HG03095 (cell line): ENCODE measurements at regions not wholly inside any gene's neighbourhood (a gene's known extent, or its start where the extent isn't known, plus 50 kb on each side); places are given as distances from the start of the nearest gene placed in this dataset.

Experiments used
- ATAC-seq: cut with Tn5 transposase; IDR thresholded peaks from one replicate; pipeline ENCODE4 v1.9.1; 2021; ENCODE audit warnings: moderate library complexity; ENCODE audit not compliant: unreplicated experiment

DNA sequence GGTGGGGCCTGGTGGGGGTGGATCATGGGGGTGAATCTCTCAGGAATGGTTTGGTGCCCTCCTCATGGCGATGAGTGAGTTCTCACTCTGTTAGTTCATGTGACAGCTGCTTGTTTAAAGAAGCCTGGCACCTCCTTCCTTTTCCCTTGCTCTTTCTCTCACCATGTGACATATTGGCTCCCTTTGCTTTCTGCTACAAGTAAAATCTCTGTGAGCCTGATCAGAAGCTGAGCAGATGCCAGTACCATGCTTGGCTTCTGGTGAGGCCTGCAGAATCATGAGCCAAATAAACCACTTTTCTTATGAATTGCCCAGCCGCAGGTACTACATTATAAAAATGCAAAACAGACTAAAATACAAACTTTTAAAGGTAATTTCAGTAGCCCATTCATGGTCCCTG is 73.4 kb upstream of the TEX51 start:
- ATAC-seq = no peak

DNA sequence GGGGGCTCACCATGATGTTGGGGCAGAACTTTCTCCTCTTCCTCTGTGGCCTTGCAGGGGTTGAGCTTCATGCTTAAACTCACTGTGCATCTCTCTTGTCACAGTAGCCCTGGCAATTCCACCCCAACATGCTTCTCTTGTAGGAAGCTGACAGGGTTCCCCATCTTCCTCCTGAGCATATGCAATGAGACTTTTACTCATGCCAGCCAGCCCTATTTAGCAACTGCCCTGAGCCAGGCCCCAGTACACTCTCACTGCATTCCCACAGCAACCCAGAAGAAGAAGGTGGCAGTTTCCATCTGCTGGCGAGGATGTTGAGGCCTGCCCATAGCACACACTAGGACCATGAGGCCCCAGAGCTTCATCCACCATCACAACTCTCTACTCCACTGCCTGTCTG is 72.2 kb upstream of the TEX51 start:
- ATAC-seq = no peak

DNA sequence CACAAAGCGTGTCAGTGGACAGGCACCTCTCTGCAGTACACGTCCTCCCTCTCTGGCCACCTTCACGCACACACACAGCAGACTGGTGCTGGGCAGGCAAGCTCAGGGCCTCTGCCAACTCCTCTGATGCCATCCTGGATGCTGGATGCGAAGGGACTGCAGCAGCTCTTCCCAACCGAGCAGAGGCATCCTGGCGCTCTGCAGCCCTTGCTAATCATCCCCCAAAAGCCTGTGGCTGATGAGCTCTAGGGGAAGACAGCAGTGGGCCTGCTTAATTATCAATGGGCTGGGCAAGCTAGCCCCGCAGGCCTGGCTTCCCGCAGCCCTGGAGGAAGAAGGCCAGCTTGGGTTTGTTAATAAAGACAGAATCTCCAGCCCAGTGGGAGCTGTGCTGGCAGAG is 71.3 kb upstream of the TEX51 start:
- no peak for ATAC-seq

DNA sequence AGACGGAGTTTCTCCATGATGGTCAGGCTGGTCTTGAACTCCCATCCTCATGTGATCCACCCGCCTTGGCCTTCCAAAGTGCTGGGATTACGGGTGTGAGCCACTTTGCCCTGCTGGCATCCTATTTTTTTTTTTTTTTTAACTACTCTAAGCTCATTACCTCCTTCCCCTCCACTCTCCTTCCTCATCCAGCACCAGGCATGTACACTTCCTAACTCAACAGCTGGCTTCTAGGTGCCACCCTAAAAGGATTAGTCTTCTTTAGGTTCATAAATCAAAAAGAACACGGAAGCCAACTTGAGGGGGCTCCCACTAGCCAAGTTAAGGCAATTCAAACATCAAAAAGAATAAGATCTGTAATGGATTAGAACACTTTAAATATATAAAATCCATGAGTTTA is 70.6 kb upstream of the TEX51 start:
- ATAC-seq = no peak

DNA sequence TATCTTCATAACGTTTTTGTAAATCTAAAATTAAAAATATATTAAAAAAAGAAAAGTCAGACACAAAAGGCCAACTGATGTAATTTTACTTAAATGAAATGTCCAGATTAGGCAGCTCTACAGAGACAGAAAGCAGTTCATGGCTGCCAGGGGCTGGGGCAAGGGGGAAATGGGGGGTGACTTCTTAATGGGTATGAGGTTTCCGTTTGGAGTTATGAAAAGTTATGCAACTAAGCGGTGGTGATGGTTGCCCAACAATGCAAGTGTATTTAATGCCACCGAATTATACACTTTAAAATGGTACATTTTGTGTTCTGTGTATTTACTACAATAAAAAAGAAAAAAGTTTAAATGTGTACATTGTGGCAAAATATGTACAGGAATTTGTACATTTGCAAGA is 70.2 kb upstream of the TEX51 start:
- no peak for ATAC-seq

DNA sequence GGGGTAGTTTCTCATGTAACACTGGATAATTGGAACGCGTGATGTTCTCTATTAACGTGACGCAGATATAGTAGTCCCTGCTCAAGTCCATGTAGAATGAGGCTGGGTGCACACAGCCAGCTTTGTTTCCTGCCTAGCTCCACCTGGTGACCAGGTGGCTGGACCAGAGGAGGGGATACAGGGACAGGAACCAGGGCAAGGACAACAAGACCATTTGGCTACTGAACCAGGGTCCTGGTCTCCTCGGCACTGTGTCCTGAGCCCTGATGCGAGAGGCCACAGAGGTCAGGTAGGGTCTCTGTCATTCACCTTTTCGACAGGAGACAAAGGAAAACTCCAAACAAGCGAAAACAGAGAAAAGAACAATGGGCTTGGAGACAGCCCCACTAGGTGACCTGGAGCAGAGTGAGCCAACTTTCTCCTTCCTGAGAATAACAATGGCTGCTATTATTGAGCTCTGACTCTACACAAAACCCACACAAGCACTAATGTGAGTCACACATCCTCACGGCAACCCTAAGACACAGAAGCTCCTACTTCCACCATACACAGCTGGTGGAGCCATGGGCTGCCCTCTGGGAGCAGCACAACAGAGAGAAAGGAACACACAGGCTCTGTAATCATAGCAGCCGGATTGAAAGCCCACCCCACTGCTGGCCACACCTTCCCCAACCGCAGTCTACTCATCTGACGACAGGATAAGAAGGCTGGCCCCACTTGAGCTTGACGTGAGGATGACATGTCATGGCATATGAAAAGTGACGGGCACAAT is 67.3 kb upstream of the TEX51 start:
- ATAC-seq = no peak

DNA sequence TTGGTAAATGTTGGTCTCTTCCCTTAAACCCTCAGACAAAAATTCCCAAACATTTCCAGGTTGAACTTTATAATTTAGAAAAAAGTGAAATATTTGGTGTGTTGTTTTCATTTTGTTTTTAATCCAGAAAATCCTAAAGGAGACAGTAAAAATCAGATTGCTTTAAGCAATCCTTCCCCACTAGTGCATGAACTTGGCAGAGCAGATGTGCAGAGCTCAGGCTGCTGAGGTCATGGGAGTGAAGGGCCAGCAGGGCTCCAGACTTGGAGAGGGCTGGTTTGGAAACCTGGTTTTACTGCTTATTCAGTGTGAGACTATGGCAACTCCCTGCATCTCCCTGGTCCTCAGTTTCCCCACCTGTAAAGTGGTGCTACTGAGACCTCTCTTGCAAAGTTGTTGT is 66.7 kb upstream of the TEX51 start:
- no peak for ATAC-seq

DNA sequence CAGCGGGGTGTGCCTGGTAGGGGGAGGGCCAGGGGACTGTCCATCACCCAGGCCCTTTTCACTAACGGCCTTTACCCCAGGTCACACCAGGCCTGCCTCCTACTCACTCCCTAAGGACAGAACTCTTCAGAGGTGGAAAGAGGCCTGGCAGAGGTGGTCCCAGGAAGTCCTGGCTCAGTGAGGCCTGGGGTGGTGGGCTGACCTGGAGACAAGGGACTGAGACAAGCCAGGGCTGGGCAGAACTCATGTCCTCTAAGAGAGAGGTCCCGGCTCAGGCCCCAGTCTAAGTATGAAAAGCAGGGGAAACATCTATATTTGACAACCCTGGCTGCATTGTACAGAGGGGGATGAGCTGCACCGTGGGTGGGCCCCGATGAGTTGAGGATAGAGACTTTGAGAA is 65.9 kb upstream of the TEX51 start:
- no peak for ATAC-seq

DNA sequence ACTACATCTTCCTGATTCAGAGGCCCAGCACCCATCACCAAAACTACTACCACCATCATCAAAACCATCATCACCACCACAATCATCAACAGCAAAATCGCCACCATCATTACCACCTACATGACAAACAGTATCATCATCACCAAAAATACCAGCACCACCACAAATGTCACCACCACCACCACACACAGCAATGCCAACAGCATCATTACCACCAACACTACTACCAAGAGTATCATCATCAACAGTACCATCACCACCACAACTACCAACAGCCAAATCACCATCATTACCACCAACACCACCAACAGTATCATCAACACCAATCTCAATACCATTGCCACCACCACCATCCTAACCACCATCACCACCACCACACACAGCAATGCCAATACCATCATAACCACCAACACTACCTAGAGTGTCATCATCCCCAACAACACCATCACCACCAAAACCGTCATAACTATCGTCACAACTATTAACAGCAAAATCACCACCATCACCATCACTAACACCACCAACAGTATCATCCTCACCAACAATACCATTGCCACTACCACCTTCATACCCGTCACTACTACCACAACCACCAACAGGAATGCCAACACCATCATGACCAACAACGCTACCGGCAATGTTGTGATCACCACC is 64.6 kb upstream of the TEX51 start:
- no peak for ATAC-seq

DNA sequence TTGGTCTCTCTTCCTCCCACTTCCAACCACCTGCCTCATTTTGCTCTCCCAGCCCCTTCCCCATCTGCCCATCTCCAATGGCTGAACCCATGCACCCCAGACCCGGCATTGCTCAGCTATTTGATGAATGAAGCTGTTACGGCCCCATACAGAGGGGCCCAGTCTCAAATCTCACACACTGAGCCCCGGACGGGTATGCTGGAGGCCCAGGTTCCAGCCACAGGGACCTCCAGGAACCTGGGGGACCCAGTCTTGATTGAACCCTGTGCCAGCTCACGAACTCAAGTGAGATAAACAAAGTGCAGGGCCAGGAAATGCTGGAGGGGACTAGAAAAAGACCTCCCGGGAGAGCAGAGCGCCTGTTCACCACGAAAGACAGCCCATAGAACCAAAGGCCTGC is 63.4 kb upstream of the TEX51 start:
- no peak for ATAC-seq

DNA sequence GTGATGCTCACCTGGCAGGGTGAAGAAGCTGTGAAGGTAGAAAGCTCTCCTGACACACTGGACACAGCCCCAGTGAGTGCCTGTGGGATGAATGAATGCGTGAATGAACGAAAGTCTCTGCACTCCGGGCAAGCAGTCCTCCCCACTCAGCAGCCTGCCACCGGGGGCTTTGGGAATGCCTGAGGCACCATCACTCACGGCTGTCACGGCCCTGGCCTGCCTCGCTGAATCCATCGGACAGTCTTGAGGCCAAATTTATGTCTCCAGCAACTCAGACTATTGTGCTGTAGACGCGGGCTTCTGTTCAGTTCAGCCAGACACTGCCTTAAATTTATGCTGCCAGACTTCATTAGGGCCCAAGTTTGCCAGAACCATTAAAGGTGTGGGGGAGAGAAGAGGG is 62.9 kb upstream of the TEX51 start:
- no peak for ATAC-seq

DNA sequence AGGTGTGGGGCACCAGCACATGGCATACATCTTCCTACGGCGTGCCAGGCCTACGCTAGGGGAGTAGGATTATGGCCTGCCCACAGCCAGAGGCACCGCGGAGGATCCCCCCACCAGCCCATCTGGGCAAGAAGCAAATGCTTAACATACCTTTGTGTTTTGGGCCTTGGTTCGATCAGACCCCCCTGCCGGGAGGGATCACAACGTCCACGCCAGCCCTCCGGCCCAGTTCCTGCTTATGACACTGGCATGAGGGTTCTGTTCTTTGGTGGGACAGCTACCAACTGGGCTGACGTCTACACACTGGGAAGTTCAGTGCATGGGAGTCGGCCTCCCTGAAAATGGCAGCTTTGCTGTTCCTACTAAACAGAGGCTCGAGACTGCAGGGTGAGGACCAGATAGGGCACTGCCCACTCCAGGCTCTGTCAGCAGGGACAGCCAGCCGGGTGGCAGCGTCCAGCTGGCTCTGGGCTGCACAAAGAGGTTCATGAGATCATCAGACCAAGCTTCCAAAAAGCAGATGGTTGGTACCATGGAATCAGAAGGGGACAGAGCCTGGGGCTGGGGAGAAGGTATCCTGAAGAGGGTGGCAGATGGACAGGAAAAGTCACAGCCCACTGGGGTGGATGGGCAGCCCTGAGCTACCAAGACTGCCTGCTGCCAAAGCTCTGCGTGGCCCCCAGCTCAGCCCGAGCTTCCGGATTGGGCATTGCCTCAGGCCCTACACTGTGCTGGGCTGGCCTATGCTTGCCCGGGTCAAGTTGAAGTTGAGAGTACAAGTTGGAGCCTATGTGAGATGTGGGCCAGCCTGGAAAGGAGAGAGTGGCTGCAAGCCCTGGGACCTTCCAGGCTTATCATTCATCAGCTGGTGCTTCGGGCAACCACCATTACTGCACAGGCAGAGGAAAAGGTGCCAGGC is 61.7 kb upstream of the TEX51 start:
- ATAC-seq = no peak

DNA sequence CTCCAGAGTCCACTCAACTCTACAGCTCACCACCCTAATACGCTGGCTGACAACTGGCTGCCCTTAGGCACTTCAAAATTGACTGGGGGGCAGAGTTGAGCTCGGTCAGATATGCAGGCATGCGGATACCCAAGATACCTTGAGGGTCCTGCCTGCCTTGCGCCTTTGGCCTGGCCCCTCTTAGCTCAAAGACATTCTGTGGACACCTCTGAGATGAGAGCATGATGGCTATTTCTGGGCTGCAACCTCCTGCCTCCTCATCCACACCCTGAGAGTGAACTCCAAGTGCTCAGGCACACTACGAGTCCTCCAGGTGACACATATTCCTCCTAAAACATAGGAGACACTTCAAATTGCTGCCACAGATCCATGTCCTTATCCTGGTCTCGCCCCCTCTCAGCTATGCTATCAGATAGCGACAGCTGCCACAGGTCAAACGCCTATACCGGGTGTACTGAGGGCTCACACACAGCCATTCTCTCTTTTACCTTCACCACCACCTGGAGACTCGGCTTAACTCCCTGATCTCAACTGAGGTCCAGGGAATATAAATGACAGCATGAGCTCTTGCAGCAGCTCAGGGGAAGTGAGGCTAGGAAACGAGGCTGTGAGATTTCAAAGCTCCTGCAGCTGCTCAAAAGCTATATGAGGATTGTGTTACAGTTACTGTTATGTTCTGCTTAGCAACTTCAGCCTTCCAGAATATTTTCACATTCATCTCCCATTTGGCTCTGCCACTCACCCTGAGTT is 60.5 kb upstream of the TEX51 start:
- ATAC-seq = no peak

DNA sequence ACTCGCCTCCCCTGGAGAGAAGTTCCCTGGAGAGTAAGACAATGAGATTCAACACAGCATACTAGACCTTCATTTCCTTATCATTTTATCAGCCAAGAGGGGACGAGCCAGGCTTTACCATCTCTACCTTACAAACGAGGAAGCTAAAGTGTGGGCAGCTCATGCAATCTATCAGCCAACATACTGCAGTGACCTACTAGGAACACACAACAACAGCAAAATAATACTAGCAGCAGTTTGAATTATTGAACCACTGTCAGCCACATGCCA is 60.0 kb upstream of the TEX51 start:
- no peak for ATAC-seq

DNA sequence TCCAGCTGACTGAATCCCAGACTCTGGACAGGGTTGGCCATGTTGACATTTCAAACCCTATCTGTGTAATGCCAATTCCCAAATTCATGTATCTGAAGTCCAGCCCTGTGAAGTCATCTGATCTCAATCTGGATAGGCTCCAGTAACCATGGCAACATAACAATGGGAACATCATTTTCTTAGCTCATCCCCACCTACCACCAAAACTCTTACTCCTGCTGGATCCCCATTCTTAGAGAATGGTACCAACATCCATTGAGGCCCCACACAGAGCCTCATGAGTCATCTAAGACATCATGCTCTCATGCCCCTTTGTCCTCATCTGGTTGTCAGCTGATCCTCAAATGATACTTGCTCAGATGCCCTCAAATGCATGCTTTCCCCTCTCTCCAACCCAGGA is 58.9 kb upstream of the TEX51 start:
- no peak for ATAC-seq

DNA sequence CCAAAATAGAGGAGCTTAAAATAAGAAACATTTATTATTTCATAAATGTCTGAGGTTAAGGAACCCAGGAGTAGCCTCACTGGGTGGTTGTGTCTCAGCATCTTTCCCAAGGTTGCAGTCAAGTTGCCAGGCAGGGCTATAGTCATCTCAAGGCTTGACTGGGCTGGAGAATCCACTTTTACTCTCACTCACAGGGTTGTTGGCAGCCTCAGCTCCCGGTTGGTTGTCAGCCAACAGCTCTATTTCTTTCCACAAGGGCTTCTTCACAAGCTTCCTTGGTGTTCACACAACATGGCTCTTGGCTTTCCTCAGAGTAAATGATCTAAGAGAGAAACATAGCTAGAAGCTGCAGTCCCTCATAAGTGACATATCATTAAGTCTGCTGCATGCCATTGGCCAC is 55.6 kb upstream of the TEX51 start:
- ATAC-seq = no peak

DNA sequence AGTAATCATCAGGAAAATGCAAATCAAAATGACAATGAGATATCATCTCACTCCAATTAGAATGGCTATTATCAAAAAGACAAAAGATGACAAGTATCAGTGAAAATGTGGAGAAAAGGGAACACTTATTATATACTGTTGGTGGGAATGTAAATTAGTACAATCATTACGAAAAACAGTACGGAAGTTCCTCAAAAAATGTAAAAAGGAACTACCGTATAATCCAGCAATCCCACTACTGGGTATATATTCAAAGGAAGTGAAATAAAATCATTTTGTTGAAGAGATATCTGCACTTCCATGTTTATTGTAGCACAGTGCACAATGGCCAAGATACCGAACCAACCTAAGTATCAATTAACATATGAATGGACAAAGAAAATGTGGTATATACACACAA is 52.4 kb upstream of the TEX51 start:
- no peak for ATAC-seq
